Liver (tissue), 3 donors: ENCODE measurements at regions not wholly inside any gene's neighbourhood (a gene's known extent, or its start where the extent isn't known, plus 50 kb on each side); places are given as distances from the start of the nearest gene placed in this dataset.

Experiments
- EGR1 ChIP-seq, 2 donors: IDR thresholded peaks; 2 replicates each; pipeline ENCODE4 v1.6.1; 2016 to 2018; ENCODE audit warnings: antibody characterized with exemption in 2 of 2, low read depth in 2 of 2
- FOXA2 ChIP-seq: IDR thresholded peaks from 2 replicates; pipeline ENCODE4 v1.6.1; 2016; ENCODE audit warnings: antibody characterized with exemption
- GABPA ChIP-seq, 2 donors: IDR thresholded peaks in 1 of 2; conservative IDR thresholded peaks in 1 of 2; 2 replicates each; pipeline ENCODE4 v1.6.1; 2016; ENCODE audit warnings: antibody characterized with exemption in 2 of 2, mild to moderate bottlenecking in 1 of 2, moderate library complexity in 1 of 2
- JUND ChIP-seq, 2 donors: IDR thresholded peaks; 2 replicates each; pipeline ENCODE4 v1.6.1; 2016; ENCODE audit warnings: antibody characterized with exemption in 2 of 2
- NR2F2 ChIP-seq: IDR thresholded peaks from 2 replicates; pipeline ENCODE4 v1.6.1; 2016; ENCODE audit warnings: antibody characterized with exemption
- RAD21 ChIP-seq, 2 donors: IDR thresholded peaks; 2 replicates each; pipeline ENCODE4 v1.6.1; 2016; ENCODE audit warnings: antibody characterized with exemption in 2 of 2, mild to moderate bottlenecking in 2 of 2
- REST ChIP-seq: IDR thresholded peaks from 2 replicates; pipeline ENCODE4 v1.6.1; 2016; ENCODE audit warnings: antibody characterized with exemption, mild to moderate bottlenecking
- SP1 ChIP-seq: IDR thresholded peaks from 2 replicates; pipeline ENCODE4 v1.6.1; 2018; ENCODE audit warnings: antibody characterized with exemption, mild to moderate bottlenecking
- TAF1 ChIP-seq: conservative IDR thresholded peaks from 2 replicates; pipeline ENCODE4 v1.6.1; 2016; ENCODE audit warnings: antibody characterized with exemption, mild to moderate bottlenecking
- YY1 ChIP-seq: IDR thresholded peaks from 2 replicates; pipeline ENCODE4 v1.6.1; 2016; ENCODE audit warnings: antibody characterized with exemption, mild to moderate bottlenecking
- TF ChIP-seq, protein P1 (sequence below): IDR thresholded peaks from 2 replicates; pipeline ENCODE4 v1.6.1; 2016; ENCODE audit warnings: antibody characterized with exemption
- TF ChIP-seq, protein P2 (sequence below): fragments of 150-350 bp; IDR thresholded peaks from 2 replicates; pipeline ENCODE4 v1.5.1; 2017; ENCODE audit warnings: improper control_type of control experiment, low read depth, low read length; ENCODE audit not compliant: missing input control
- TF ChIP-seq, protein P3 (sequence below): IDR thresholded peaks from 2 replicates; pipeline ENCODE4 v1.6.1; 2016; ENCODE audit warnings: antibody characterized with exemption
- TF ChIP-seq, protein P4 (sequence below): IDR thresholded peaks from 2 replicates; pipeline ENCODE4 v1.6.1; 2016; ENCODE audit warnings: antibody characterized with exemption
- donor health status: healthy.
- donor health status: healthy.

DNA sequence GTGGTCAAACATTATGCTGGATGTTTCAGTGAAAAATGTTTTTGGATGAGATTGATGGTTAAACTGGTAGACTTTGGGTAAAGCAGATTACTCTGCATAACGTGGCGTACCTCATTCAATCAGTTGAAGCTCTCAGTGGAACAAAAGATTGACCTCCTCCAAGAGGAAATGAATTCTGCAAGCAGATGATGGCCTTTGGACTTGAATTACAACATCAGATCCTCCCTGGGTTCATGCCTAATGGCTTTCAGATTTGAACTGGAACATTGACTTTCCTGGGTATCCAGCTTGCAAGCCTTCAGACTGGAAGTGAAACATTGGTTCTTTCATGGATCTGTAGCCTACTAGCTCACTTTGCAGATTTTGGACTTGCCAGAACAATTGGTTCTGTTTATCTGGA is 169.3 kb upstream of the MALRD1 start:
- TF ChIP-seq, protein P1, sequence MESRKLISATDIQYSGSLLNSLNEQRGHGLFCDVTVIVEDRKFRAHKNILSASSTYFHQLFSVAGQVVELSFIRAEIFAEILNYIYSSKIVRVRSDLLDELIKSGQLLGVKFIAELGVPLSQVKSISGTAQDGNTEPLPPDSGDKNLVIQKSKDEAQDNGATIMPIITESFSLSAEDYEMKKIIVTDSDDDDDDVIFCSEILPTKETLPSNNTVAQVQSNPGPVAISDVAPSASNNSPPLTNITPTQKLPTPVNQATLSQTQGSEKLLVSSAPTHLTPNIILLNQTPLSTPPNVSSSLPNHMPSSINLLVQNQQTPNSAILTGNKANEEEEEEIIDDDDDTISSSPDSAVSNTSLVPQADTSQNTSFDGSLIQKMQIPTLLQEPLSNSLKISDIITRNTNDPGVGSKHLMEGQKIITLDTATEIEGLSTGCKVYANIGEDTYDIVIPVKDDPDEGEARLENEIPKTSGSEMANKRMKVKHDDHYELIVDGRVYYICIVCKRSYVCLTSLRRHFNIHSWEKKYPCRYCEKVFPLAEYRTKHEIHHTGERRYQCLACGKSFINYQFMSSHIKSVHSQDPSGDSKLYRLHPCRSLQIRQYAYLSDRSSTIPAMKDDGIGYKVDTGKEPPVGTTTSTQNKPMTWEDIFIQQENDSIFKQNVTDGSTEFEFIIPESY: no peak
- TF ChIP-seq, protein P2, sequence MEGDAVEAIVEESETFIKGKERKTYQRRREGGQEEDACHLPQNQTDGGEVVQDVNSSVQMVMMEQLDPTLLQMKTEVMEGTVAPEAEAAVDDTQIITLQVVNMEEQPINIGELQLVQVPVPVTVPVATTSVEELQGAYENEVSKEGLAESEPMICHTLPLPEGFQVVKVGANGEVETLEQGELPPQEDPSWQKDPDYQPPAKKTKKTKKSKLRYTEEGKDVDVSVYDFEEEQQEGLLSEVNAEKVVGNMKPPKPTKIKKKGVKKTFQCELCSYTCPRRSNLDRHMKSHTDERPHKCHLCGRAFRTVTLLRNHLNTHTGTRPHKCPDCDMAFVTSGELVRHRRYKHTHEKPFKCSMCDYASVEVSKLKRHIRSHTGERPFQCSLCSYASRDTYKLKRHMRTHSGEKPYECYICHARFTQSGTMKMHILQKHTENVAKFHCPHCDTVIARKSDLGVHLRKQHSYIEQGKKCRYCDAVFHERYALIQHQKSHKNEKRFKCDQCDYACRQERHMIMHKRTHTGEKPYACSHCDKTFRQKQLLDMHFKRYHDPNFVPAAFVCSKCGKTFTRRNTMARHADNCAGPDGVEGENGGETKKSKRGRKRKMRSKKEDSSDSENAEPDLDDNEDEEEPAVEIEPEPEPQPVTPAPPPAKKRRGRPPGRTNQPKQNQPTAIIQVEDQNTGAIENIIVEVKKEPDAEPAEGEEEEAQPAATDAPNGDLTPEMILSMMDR: no peak
- TF ChIP-seq REST (no peak), EGR1 (IDR thresholded peaks at IDR 0.05; ENCODE audit: low read depth in 2 of 2) (no peak), TAF1 (no peak), GABPA (IDR thresholded peaks at IDR 0.05 in 1 of 2, conservative IDR thresholded peaks at IDR 0.05 in 1 of 2) (no peak), YY1 (no peak), NR2F2 (no peak), SP1 (no peak), FOXA2 (no peak), RAD21 (IDR thresholded peaks at IDR 0.05) (no peak), JUND (IDR thresholded peaks at IDR 0.05) (no peak)
- TF ChIP-seq, protein P3, sequence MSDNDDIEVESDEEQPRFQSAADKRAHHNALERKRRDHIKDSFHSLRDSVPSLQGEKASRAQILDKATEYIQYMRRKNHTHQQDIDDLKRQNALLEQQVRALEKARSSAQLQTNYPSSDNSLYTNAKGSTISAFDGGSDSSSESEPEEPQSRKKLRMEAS: no peak
- TF ChIP-seq, protein P4, sequence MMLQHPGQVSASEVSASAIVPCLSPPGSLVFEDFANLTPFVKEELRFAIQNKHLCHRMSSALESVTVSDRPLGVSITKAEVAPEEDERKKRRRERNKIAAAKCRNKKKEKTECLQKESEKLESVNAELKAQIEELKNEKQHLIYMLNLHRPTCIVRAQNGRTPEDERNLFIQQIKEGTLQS: no peak
